Loucy (cell line): ENCODE measurements at regions not wholly inside any gene's neighbourhood (a gene's known extent, or its start where the extent isn't known, plus 50 kb on each side); places are given as distances from the start of the nearest gene placed in this dataset.

Experiments used
- H2AFZ ChIP-seq: fragments of 200-600 bp; sonication (generic); 2 replicates; pipeline ENCODE4 v1.6.0; 2016; ENCODE audit warnings: antibody characterized with exemption, mild to moderate bottlenecking, low read length, moderate library complexity
- H3F3A ChIP-seq: fragments of 200-600 bp; 2 replicates; pipeline ENCODE4 v1.6.0; 2016; ENCODE audit warnings: antibody characterized with exemption, low read depth, mild to moderate bottlenecking
- H3K27me3 ChIP-seq: fragments of 200-600 bp; sonication (generic); 2 replicates; pipeline ENCODE4 v1.6.1; 2014; ENCODE audit warnings: low read length, mild to moderate bottlenecking; ENCODE audit not compliant: insufficient read depth, poor library complexity, severe bottlenecking
- H3K36me3 ChIP-seq: fragments of 200-600 bp; sonication (generic); 2 replicates; pipeline ENCODE4 v1.6.1; 2016; ENCODE audit warnings: low read length; ENCODE audit not compliant: insufficient read depth
- H3K4me1 ChIP-seq: fragments of 200-600 bp; sonication (generic); 2 replicates; pipeline ENCODE4 v1.5.1; 2014; ENCODE audit warnings: low read length, mild to moderate bottlenecking; ENCODE audit not compliant: insufficient read depth, poor library complexity, severe bottlenecking
- H3K4me2 ChIP-seq: fragments of 200-600 bp; sonication (generic); 2 replicates; pipeline ENCODE4 v1.6.0; 2014; ENCODE audit warnings: antibody characterized with exemption, low read length, low read depth, mild to moderate bottlenecking; ENCODE audit not compliant: poor library complexity, severe bottlenecking
- H3K4me3 ChIP-seq: fragments of 200-600 bp; sonication (generic); 2 replicates; pipeline ENCODE4 v1.5.1; 2014; ENCODE audit warnings: low read length, mild to moderate bottlenecking, mixed read lengths; ENCODE audit not compliant: poor library complexity, severe bottlenecking
- H3K79me2 ChIP-seq: fragments of 200-600 bp; sonication (generic); 2 replicates; pipeline ENCODE4 v1.6.1; 2014; ENCODE audit warnings: low read length; ENCODE audit not compliant: insufficient read depth
- H3K9ac ChIP-seq: fragments of 200-600 bp; sonication (generic); 2 replicates; pipeline ENCODE4 v1.6.0; 2014; ENCODE audit warnings: mild to moderate bottlenecking, low read depth, low read length, moderate library complexity; ENCODE audit not compliant: poor library complexity, severe bottlenecking
- H3K9me2 ChIP-seq: fragments of 200-600 bp; sonication (generic); replicated peaks from 2 replicates; pipeline ENCODE4 v1.6.1; 2016; ENCODE audit warnings: low read depth, low read length, mixed read lengths
- H3K9me3 ChIP-seq: fragments of 200-600 bp; sonication (generic); 2 replicates; pipeline ENCODE4 v1.6.1; 2014; ENCODE audit warnings: mild to moderate bottlenecking, antibody characterized with exemption, low read length, low read depth; ENCODE audit not compliant: insufficient read depth
- H4K20me1 ChIP-seq: fragments of 200-600 bp; sonication (generic); 2 replicates; pipeline ENCODE4 v1.6.0; 2014; ENCODE audit warnings: antibody characterized with exemption, low read length, mild to moderate bottlenecking; ENCODE audit not compliant: insufficient read depth, poor library complexity, severe bottlenecking
- CTCF ChIP-seq: fragments of 200-600 bp; sonication (generic); conservative IDR thresholded peaks from 2 replicates; pipeline ENCODE4 v1.5.1; 2014; ENCODE audit warnings: mild to moderate bottlenecking, antibody characterized with exemption, low read length
- EZH2phosphoT487 ChIP-seq: fragments of 200-600 bp; IDR thresholded peaks from 2 replicates; pipeline ENCODE4 v1.6.1; 2018; ENCODE audit warnings: antibody characterized with exemption, mild to moderate bottlenecking, moderate library complexity, borderline replicate concordance

GRCh38 chr19:23810496-23810895 lies 51.8 kb upstream of the ZNF681 start:
- Histone ChIP-seq H3K79me2 (no peaks in the 10 kb centered on the region), H3K4me2 (no peak overlapping the region), H3K36me3 (no peaks in the 10 kb centered on the region), H2AFZ (no peak overlapping the region), H3K27me3 (no peaks in the 10 kb centered on the region), H3K4me3 (no peak overlapping the region), H3K9ac (no peak overlapping the region), H3K9me2 (no peaks in the 10 kb centered on the region), H4K20me1 (no peaks in the 10 kb centered on the region), H3F3A (no peaks in the 10 kb centered on the region), H3K9me3 (no peaks in the 10 kb centered on the region), H3K4me1 (no peaks in the 10 kb centered on the region)
- TF ChIP-seq CTCF: no peak
- no peak for TF ChIP-seq EZH2phosphoT487
